ENCODE measurements at regions not wholly inside any gene's neighbourhood (a gene's known extent, or its start where the extent isn't known, plus 50 kb on each side); places are given as distances from the start of the nearest gene placed in this dataset.

DNA sequence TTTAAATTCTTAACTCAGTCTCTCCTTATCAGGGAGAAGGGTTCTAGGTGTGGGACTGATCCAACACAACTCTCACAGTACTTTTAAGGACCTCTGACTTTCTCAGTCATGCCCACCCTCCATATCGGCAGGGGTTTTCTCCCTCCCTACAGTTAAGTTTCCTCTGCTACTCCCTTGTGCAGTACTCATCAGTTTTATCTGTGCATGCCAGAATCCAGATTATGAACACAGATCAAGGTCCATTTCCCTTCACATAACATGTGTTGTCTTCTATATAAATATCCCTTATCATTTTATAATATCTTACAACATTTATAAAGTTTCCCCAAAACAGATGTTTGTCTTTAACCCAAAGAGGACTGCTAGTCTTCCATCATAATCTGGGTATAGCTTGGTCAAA lies 986.5 kb upstream of the ARRDC3 start:
- no peak overlapping the region for H3K4me3 ChIP-seq
- intact Hi-C loops (cut with DNase I; ENCODE audit: low total_unique reads): no loop called here
- TF ChIP-seq POLR2AphosphoS5 (IDR thresholded peaks at IDR 0.05): no peak
- TF ChIP-seq, protein P1, sequence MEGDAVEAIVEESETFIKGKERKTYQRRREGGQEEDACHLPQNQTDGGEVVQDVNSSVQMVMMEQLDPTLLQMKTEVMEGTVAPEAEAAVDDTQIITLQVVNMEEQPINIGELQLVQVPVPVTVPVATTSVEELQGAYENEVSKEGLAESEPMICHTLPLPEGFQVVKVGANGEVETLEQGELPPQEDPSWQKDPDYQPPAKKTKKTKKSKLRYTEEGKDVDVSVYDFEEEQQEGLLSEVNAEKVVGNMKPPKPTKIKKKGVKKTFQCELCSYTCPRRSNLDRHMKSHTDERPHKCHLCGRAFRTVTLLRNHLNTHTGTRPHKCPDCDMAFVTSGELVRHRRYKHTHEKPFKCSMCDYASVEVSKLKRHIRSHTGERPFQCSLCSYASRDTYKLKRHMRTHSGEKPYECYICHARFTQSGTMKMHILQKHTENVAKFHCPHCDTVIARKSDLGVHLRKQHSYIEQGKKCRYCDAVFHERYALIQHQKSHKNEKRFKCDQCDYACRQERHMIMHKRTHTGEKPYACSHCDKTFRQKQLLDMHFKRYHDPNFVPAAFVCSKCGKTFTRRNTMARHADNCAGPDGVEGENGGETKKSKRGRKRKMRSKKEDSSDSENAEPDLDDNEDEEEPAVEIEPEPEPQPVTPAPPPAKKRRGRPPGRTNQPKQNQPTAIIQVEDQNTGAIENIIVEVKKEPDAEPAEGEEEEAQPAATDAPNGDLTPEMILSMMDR (IDR thresholded peaks at IDR 0.05 in 8 of 11, conservative IDR thresholded peaks at IDR 0.05 in 3 of 11): no peak
- no peak for TF ChIP-seq POLR2A (IDR thresholded peaks at IDR 0.05)
- no peak for DNase-seq
- no peaks in the 10 kb centered on the region for H3K4me1 ChIP-seq
- peaks cover 0 to 21% (median 0%) of the 10 kb centered on the region in 8 donors for H3K9me3 ChIP-seq
- 78 to 88% (median 86%) methylated on average over 1 of the region's 1 CpG for WGBS, 5 donors
- no peaks in the 10 kb centered on the region for H3K27me3 ChIP-seq (replicated peaks in 1 of 7)
- no peaks in the 10 kb centered on the region for H3K36me3 ChIP-seq
- H3K27ac ChIP-seq: no peak overlapping the region

DNA sequence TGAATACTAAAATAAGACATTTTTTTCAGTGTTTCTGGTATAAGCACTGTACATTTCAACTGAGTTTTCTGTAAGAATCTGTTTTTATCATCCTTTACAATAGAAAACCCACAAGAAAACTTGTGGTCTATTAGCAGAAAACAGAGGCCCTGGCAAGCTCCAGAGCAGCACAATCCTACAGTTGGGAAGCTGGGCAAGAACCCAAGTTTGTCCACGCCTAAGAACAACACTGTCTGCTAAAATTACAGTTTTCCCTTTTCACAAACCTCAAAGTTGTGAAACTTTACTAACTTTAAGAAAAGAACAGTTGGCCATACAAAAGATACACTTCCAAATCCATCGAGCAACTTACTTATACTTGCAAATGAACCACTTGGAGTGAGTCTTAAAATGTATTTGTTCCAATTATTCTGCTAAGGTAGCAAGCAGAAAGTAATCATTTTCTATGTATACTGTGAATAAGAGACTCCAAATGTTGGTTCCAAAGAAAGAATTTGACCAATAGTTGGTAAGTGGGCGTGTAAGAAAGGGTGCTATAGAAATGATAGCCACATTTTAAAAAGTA lies 982.0 kb upstream of the ARRDC3 start:
- intact Hi-C loops (cut with DNase I; ENCODE audit: low total_unique reads): no loop called here

DNA sequence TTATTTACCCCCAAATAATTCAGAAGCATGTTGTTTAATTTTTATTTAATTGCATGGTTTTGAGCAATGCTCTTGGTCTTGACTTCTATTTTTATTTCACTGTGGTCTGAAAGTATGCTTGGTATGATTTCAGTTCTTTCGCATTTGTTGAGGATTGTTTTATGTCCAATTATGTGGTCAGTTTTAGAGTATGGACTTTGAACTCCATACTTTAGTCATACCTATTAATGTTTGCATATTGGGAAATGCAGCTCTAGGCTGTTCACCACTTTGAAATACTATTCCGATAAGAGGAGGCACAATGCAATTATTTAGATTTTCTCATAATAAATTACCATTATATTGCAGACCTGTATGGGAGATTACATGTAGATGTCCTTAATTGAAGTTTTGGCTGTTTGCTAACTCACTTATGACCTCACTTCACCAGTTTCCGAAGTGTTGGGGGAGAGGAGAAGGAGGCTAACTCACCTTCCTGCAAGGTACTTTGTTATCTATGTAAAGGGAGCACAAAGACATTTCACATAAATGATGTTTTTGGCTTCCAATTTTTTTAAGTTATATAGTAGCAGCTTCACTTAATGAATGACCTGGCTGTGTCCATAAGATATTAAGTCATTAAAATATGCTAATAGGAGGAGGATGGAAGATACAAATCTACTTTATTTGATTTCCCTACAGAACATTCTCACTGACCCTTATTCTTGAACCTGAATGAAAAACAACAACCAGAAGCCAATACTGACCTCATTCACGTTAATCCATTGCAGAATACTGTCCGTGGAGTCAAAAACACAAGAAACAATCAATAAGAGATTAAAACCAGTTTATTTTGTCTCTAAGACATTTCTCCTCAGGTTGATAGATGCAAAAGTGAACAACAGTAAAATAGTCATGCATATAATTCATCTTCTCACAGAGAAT lies 970.3 kb upstream of the ARRDC3 start:
- no peak overlapping the region for H3K27ac ChIP-seq
- intact Hi-C loops (cut with DNase I; ENCODE audit: low total_unique reads): no loop called here
- 78 to 89% (median 82%) methylated on average over 5 of the region's 5 CpGs for WGBS, 5 donors
- H3K4me3 ChIP-seq: no peak overlapping the region
- H3K27me3 ChIP-seq (replicated peaks in 1 of 7): no peaks in the 10 kb centered on the region
- TF ChIP-seq POLR2A (IDR thresholded peaks at IDR 0.05) (no peak), POLR2AphosphoS5 (IDR thresholded peaks at IDR 0.05) (no peak)
- TF ChIP-seq, protein P1 (IDR thresholded peaks at IDR 0.05 in 8 of 11, conservative IDR thresholded peaks at IDR 0.05 in 3 of 11): no peak
- peaks cover 0 to 43% (median 15%) of the 10 kb centered on the region in 8 donors for H3K9me3 ChIP-seq
- no peaks in the 10 kb centered on the region for H3K36me3 ChIP-seq
- no peaks in the 10 kb centered on the region for H3K4me1 ChIP-seq
- no peak for DNase-seq

More for the DNA sequence above, 982.0 kb upstream of the ARRDC3 start:
- H3K36me3 ChIP-seq: no peaks in the 10 kb centered on the region
- H3K4me3 ChIP-seq: no peak overlapping the region
- no peak overlapping the region for H3K27ac ChIP-seq
- H3K27me3 ChIP-seq (replicated peaks in 1 of 7): no peaks in the 10 kb centered on the region
- DNase-seq: no peak
- H3K9me3 ChIP-seq: peaks cover 0 to 18% (median 0%) of the 10 kb centered on the region in 8 donors
- TF ChIP-seq, protein P1 (IDR thresholded peaks at IDR 0.05 in 8 of 11, conservative IDR thresholded peaks at IDR 0.05 in 3 of 11): no peak
- no peak for TF ChIP-seq POLR2A (IDR thresholded peaks at IDR 0.05)
- no peak for TF ChIP-seq POLR2AphosphoS5 (IDR thresholded peaks at IDR 0.05)
- 72 to 77% (median 76%) methylated on average over 3 of the region's 3 CpGs for WGBS, 5 donors
- no peaks in the 10 kb centered on the region for H3K4me1 ChIP-seq

DNA sequence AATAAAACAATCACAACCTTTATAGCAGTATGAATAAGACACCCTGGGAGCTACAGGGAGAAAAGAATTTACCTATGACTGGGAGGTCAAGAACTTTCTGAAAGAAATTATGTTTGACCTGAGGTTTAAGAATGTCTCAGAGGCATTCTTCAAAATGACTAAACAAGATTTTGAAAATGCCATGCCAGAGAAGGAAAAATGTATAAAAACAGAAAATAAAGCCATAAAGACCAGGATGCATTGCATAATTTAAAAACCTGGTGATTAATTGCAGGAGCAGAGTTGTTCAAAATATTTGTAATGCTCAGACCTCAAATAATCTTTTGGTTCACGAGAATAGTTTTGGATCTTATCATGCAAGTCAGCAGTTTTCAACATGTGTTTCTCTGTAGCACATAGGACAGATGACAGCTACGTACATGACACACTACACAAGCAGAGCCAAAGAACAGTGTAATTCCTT lies 954.7 kb upstream of the ARRDC3 start:
- Histone ChIP-seq H3K4me1 (no peaks in the 10 kb centered on the region), H3K36me3 (no peaks in the 10 kb centered on the region), H3K9me3 (peaks cover 0 to 3% (median 0%) of the 10 kb centered on the region in 8 donors), H3K27ac (no peak overlapping the region), H3K4me3 (no peak overlapping the region), H3K27me3 (replicated peaks in 1 of 7) (no peaks in the 10 kb centered on the region)
- no peak for DNase-seq
- 54 to 73% (median 66%) methylated on average over 2 of the region's 2 CpGs for WGBS, 5 donors
- intact Hi-C loops (cut with DNase I; ENCODE audit: low total_unique reads): no loop called here
- no peak for TF ChIP-seq POLR2AphosphoS5 (IDR thresholded peaks at IDR 0.05)
- TF ChIP-seq, protein P1 (IDR thresholded peaks at IDR 0.05 in 8 of 11, conservative IDR thresholded peaks at IDR 0.05 in 3 of 11): no peak
- TF ChIP-seq POLR2A (IDR thresholded peaks at IDR 0.05): no peak

Data from spleen (tissue), 11 donors.